ENCODE measurements at regions not wholly inside any gene's neighbourhood (a gene's known extent, or its start where the extent isn't known, plus 50 kb on each side); places are given as distances from the start of the nearest gene placed in this dataset.

- no peaks in the 10 kb centered on the region for H3F3A ChIP-seq (ENCODE audit: control insufficient read depth, insufficient read depth)
Measured at GRCh38 chr14:80415636-80416035, 204.3 kb upstream of the DIO2 start.

GRCh38 chr14:80414080-80414479, 202.8 kb upstream of the DIO2 start:
- H3F3A ChIP-seq (ENCODE audit: control insufficient read depth, insufficient read depth): no peaks in the 10 kb centered on the region
- H3K36me3 ChIP-seq (ENCODE audit: control insufficient read depth, low read length): no peaks in the 10 kb centered on the region
- H3K4me3 ChIP-seq (ENCODE audit: low read length): no peak overlapping the region
- no peak overlapping the region for H3K4me2 ChIP-seq (ENCODE audit: low read length)
- H3K27ac ChIP-seq (ENCODE audit: low read depth, low read length): no peak overlapping the region
- H3K9me3 ChIP-seq (ENCODE audit: control insufficient read depth, insufficient read depth, low read length): no peaks in the 10 kb centered on the region
- no peaks in the 10 kb centered on the region for H3K79me2 ChIP-seq (ENCODE audit: control insufficient read depth, low read length)
- H3K9me2 ChIP-seq (replicated peaks; ENCODE audit: control insufficient read depth, low read length): no peaks in the 10 kb centered on the region
- TF ChIP-seq EZH2phosphoT487 (IDR thresholded peaks at IDR 0.05; ENCODE audit: borderline replicate concordance, low read length) (no peak), CTCF (IDR thresholded peaks at IDR 0.05; ENCODE audit: low read depth, low read length, poor library complexity, severe bottlenecking) (no peak)
- no peaks in the 10 kb centered on the region for H4K20me1 ChIP-seq (ENCODE audit: control insufficient read depth, insufficient read depth, low read depth, low read length)
- no peaks in the 10 kb centered on the region for H3K27me3 ChIP-seq (ENCODE audit: control insufficient read depth, low read length)
- no peaks in the 10 kb centered on the region for H3K4me1 ChIP-seq (ENCODE audit: control insufficient read depth, low read length)

More at GRCh38 chr14:80415636-80416035, 204.3 kb upstream of the DIO2 start:
- TF ChIP-seq CTCF (IDR thresholded peaks at IDR 0.05; ENCODE audit: low read depth, low read length, poor library complexity, severe bottlenecking): no peak
- no peak for TF ChIP-seq EZH2phosphoT487 (IDR thresholded peaks at IDR 0.05; ENCODE audit: borderline replicate concordance, low read length)
- Histone ChIP-seq H3K36me3 (ENCODE audit: control insufficient read depth, low read length) (no peaks in the 10 kb centered on the region), H3K4me2 (ENCODE audit: low read length) (no peak overlapping the region), H3K9me3 (ENCODE audit: control insufficient read depth, insufficient read depth, low read length) (no peaks in the 10 kb centered on the region), H3K27me3 (ENCODE audit: control insufficient read depth, low read length) (no peaks in the 10 kb centered on the region), H3K9me2 (replicated peaks; ENCODE audit: control insufficient read depth, low read length) (no peaks in the 10 kb centered on the region), H4K20me1 (ENCODE audit: control insufficient read depth, insufficient read depth, low read depth, low read length) (no peaks in the 10 kb centered on the region), H3K27ac (ENCODE audit: low read depth, low read length) (no peak overlapping the region), H3K4me1 (ENCODE audit: control insufficient read depth, low read length) (no peaks in the 10 kb centered on the region), H3K79me2 (ENCODE audit: control insufficient read depth, low read length) (no peaks in the 10 kb centered on the region), H3K4me3 (ENCODE audit: low read length) (no peak overlapping the region)

GRCh38 chr14:80404413-80404812, 193.1 kb upstream of the DIO2 start:
- no peak overlapping the region for H3K4me2 ChIP-seq (ENCODE audit: low read length)
- TF ChIP-seq CTCF (IDR thresholded peaks at IDR 0.05; ENCODE audit: low read depth, low read length, poor library complexity, severe bottlenecking) (no peak), EZH2phosphoT487 (IDR thresholded peaks at IDR 0.05; ENCODE audit: borderline replicate concordance, low read length) (no peak)
- no peaks in the 10 kb centered on the region for H4K20me1 ChIP-seq (ENCODE audit: control insufficient read depth, insufficient read depth, low read depth, low read length)
- no peaks in the 10 kb centered on the region for H3K27me3 ChIP-seq (ENCODE audit: control insufficient read depth, low read length)
- no peaks in the 10 kb centered on the region for H3K9me2 ChIP-seq (replicated peaks; ENCODE audit: control insufficient read depth, low read length)
- H3K4me1 ChIP-seq (ENCODE audit: control insufficient read depth, low read length): no peaks in the 10 kb centered on the region
- no peaks in the 10 kb centered on the region for H3K36me3 ChIP-seq (ENCODE audit: control insufficient read depth, low read length)
- no peaks in the 10 kb centered on the region for H3F3A ChIP-seq (ENCODE audit: control insufficient read depth, insufficient read depth)
- H3K79me2 ChIP-seq (ENCODE audit: control insufficient read depth, low read length): no peaks in the 10 kb centered on the region
- no peaks in the 10 kb centered on the region for H3K9me3 ChIP-seq (ENCODE audit: control insufficient read depth, insufficient read depth, low read length)
- no peak overlapping the region for H3K27ac ChIP-seq (ENCODE audit: low read depth, low read length)
- H3K4me3 ChIP-seq (ENCODE audit: low read length): no peak overlapping the region

GRCh38 chr14:80403036-80403435, 191.7 kb upstream of the DIO2 start:
- H3K79me2 ChIP-seq (ENCODE audit: control insufficient read depth, low read length): no peaks in the 10 kb centered on the region
- H3F3A ChIP-seq (ENCODE audit: control insufficient read depth, insufficient read depth): no peaks in the 10 kb centered on the region
- H3K36me3 ChIP-seq (ENCODE audit: control insufficient read depth, low read length): no peaks in the 10 kb centered on the region
- no peak overlapping the region for H3K27ac ChIP-seq (ENCODE audit: low read depth, low read length)
- TF ChIP-seq EZH2phosphoT487 (IDR thresholded peaks at IDR 0.05; ENCODE audit: borderline replicate concordance, low read length) (no peak), CTCF (IDR thresholded peaks at IDR 0.05; ENCODE audit: low read depth, low read length, poor library complexity, severe bottlenecking) (no peak)
- no peaks in the 10 kb centered on the region for H3K27me3 ChIP-seq (ENCODE audit: control insufficient read depth, low read length)
- H4K20me1 ChIP-seq (ENCODE audit: control insufficient read depth, insufficient read depth, low read depth, low read length): no peaks in the 10 kb centered on the region
- H3K9me2 ChIP-seq (replicated peaks; ENCODE audit: control insufficient read depth, low read length): no peaks in the 10 kb centered on the region
- H3K4me3 ChIP-seq (ENCODE audit: low read length): no peak overlapping the region
- H3K4me2 ChIP-seq (ENCODE audit: low read length): no peak overlapping the region
- no peaks in the 10 kb centered on the region for H3K9me3 ChIP-seq (ENCODE audit: control insufficient read depth, insufficient read depth, low read length)
- no peaks in the 10 kb centered on the region for H3K4me1 ChIP-seq (ENCODE audit: control insufficient read depth, low read length)

Measured in DOHH2 (cell line).